Activated naive CD8-positive, alpha-beta T cell (primary cell): ENCODE measurements at regions not wholly inside any gene's neighbourhood (a gene's known extent, or its start where the extent isn't known, plus 50 kb on each side); places are given as distances from the start of the nearest gene placed in this dataset.

Source experiments
- H3K27ac Mint-ChIP-seq: one replicate; pipeline ENCODE4 v1.8.0; 2021; ENCODE audit warnings: mixed read lengths
- H3K27me3 Mint-ChIP-seq: one replicate; pipeline ENCODE4 v1.8.0; 2021; ENCODE audit warnings: mixed read lengths
- H3K36me3 Mint-ChIP-seq: one replicate; pipeline ENCODE4 v1.8.0; 2021; ENCODE audit warnings: mixed read lengths
- H3K4me1 Mint-ChIP-seq: one replicate; pipeline ENCODE4 v1.8.0; 2021; ENCODE audit warnings: low read depth, mixed read lengths
- H3K4me3 Mint-ChIP-seq: one replicate; pipeline ENCODE4 v1.8.0; 2021; ENCODE audit warnings: mild to moderate bottlenecking, mixed read lengths
- H3K9me3 Mint-ChIP-seq: one replicate; pipeline ENCODE4 v1.8.0; 2021; ENCODE audit warnings: low read depth, mixed read lengths

DNA sequence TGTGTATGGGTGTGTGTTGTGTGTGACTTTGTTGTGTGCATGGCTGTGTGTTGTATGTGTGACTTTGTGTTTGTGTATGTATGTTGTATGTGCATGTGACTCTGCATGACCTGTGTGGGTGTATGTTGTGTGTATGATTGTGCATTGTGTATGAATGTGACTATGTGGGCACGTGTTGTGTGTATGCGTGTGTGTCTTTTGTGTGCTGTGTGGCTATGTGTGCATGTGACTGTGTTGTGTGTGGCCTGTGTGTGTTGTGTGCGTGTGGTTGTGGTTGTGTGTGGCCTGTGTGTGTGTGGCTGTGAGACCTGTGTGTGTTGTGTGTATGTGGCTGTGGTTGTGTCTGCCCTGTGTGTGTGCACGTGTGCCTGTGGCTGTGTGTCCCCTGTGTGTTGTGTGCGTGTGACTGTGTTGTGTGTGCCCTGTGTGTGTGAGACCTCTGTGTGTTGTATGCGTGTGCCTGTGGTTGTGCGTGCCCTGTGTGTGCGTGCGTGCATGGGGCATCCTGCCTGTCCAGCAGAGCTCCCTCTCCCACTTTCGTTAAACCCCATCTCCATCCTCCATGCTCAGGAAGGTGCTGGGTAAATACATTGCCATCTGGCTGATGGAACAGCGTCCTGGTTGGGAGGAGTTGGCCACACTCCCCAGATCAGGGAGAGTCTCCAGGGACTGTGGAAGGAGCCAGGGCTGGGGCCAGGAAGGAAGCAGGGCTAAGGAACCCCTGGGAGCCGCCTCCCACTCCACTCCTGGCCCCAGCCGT lies 90.1 kb upstream of the GSE1 start:
- H3K4me1 Mint-ChIP-seq = no peaks in the 10 kb centered on the region
- H3K4me3 Mint-ChIP-seq = no peak overlapping the region
- H3K36me3 Mint-ChIP-seq = no peaks in the 10 kb centered on the region
- H3K27me3 Mint-ChIP-seq = no peaks in the 10 kb centered on the region
- no peaks in the 10 kb centered on the region for H3K9me3 Mint-ChIP-seq
- peak overlapping the region; percentile 35 for H3K27ac Mint-ChIP-seq

DNA sequence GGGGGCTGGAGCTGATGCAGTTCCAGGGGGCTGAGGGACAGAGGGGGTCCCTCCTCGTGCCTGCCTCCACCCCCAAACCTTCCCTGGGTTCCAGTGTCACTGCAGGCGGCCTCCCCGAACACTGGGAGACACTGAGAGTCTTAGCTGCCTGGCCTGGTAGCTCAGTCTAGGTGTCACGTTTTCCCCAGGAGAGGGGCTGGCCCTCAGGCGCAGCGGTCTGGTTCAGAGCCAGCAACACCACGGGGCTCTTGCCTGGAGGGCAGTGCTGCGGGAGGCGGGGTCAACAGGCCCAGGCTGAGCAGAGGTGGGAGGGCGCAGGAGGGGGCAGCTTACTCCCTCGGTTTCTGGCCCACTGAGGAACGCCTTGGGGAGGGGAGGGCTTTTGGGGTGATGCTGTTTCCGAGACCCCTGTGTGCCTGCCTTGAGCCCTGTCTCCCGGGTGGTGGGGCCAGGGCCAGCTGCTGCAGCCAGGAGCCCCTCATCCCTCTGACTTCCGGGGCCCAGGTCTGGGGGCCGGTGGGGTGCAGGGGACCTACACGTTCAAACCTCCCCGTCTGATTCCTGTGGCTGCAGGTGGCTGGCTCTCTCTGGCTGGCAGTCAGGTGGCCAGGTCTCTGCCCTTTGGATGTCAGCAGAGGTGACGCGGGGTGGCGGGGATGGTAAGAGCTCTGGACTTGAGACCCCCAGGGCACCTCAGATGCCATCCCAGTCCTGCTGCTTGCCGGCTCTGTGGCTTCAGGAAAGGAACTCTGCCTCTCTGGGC lies 89.3 kb upstream of the GSE1 start:
- H3K4me1 Mint-ChIP-seq = no peaks in the 10 kb centered on the region
- no peaks in the 10 kb centered on the region for H3K27me3 Mint-ChIP-seq
- H3K4me3 Mint-ChIP-seq = no peak overlapping the region
- no peaks in the 10 kb centered on the region for H3K9me3 Mint-ChIP-seq
- no peaks in the 10 kb centered on the region for H3K36me3 Mint-ChIP-seq
- H3K27ac Mint-ChIP-seq = no peak overlapping the region

DNA sequence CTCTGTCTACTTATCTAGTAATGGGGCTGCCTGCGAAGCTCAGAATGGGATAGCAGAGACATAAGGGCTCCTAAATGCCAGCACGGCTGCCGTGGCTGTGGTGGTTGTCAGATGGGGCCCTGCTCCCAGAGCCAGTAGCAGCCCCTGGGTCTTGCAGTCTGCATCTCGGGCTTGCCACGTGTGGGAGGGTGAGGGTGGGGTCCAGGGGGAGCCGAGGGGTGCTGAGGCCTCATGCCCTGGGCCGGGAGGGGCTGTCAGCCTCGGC lies 88.8 kb upstream of the GSE1 start:
- no peaks in the 10 kb centered on the region for H3K4me1 Mint-ChIP-seq
- no peaks in the 10 kb centered on the region for H3K36me3 Mint-ChIP-seq
- no peak overlapping the region for H3K27ac Mint-ChIP-seq
- no peaks in the 10 kb centered on the region for H3K27me3 Mint-ChIP-seq
- H3K4me3 Mint-ChIP-seq = no peak overlapping the region
- H3K9me3 Mint-ChIP-seq = no peaks in the 10 kb centered on the region

GRCh38 chr16:85524630-85525419 lies 88.3 kb upstream of the GSE1 start:
- H3K4me3 Mint-ChIP-seq = no peak overlapping the region
- H3K36me3 Mint-ChIP-seq = no peaks in the 10 kb centered on the region
- H3K27me3 Mint-ChIP-seq = no peaks in the 10 kb centered on the region
- H3K9me3 Mint-ChIP-seq = no peaks in the 10 kb centered on the region
- no peak overlapping the region for H3K27ac Mint-ChIP-seq
- no peaks in the 10 kb centered on the region for H3K4me1 Mint-ChIP-seq

- H3K4me3 Mint-ChIP-seq = no peak overlapping the region
- no peaks in the 10 kb centered on the region for H3K36me3 Mint-ChIP-seq
- H3K27me3 Mint-ChIP-seq = no peaks in the 10 kb centered on the region
- no peaks in the 10 kb centered on the region for H3K9me3 Mint-ChIP-seq
- H3K27ac Mint-ChIP-seq = no peak overlapping the region
- H3K4me1 Mint-ChIP-seq = no peaks in the 10 kb centered on the region
Measured at GRCh38 chr16:85525420-85526184, 87.5 kb upstream of the GSE1 start.

GRCh38 chr16:85526185-85526974 lies 86.7 kb upstream of the GSE1 start:
- Mint-ChIP-seq H3K9me3 (no peaks in the 10 kb centered on the region), H3K27ac (no peak overlapping the region), H3K4me1 (no peaks in the 10 kb centered on the region), H3K4me3 (no peak overlapping the region), H3K36me3 (no peaks in the 10 kb centered on the region), H3K27me3 (no peaks in the 10 kb centered on the region)

- no peak overlapping the region for H3K27ac Mint-ChIP-seq
- no peaks in the 10 kb centered on the region for H3K36me3 Mint-ChIP-seq
- H3K4me3 Mint-ChIP-seq = no peak overlapping the region
- H3K9me3 Mint-ChIP-seq = no peaks in the 10 kb centered on the region
- H3K4me1 Mint-ChIP-seq = no peaks in the 10 kb centered on the region
- H3K27me3 Mint-ChIP-seq = no peaks in the 10 kb centered on the region
Measured at GRCh38 chr16:85527042-85527766, 85.9 kb upstream of the GSE1 start.

DNA sequence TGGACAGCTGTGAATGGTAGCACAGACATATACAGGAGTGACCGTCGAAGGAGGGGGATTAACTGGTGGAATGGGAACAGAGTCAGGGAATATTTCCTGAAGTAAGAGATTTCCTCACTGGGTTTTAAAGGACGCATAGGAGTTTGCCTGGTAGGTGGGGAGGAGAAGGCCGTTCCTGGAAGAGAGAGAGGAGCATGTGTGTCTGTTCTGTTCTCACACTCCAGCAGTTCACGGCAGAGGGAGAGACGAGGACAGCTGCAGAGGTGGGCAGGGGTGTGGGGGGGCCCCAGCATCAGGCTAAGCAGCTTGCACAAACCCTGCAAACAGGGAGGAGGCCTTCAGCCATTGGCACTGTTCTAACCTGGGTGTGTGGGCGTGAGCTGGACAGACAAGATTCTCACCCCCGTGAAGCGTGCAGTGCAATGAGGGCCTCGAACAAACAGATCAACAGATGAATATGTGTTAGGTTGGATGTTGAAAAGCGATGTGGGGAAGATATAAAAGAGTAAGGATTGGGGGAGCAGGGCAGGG lies 85.3 kb upstream of the GSE1 start:
- Mint-ChIP-seq H3K36me3 (no peaks in the 10 kb centered on the region), H3K9me3 (no peaks in the 10 kb centered on the region), H3K27ac (no peak overlapping the region), H3K4me3 (no peak overlapping the region), H3K4me1 (no peaks in the 10 kb centered on the region), H3K27me3 (no peaks in the 10 kb centered on the region)

GRCh38 chr16:85528528-85529387 lies 84.4 kb upstream of the GSE1 start:
- H3K27ac Mint-ChIP-seq = no peak overlapping the region
- H3K36me3 Mint-ChIP-seq = no peaks in the 10 kb centered on the region
- no peaks in the 10 kb centered on the region for H3K9me3 Mint-ChIP-seq

GRCh38 chr16:85529489-85530369 lies 83.4 kb upstream of the GSE1 start:
- Mint-ChIP-seq H3K27me3 (no peaks in the 10 kb centered on the region), H3K27ac (no peak overlapping the region)

More at GRCh38 chr16:85528528-85529387, 84.4 kb upstream of the GSE1 start:
- H3K4me1 Mint-ChIP-seq = no peaks in the 10 kb centered on the region
- no peaks in the 10 kb centered on the region for H3K27me3 Mint-ChIP-seq
- H3K4me3 Mint-ChIP-seq = no peak overlapping the region

GRCh38 chr16:85530370-85530739 lies 82.8 kb upstream of the GSE1 start:
- Mint-ChIP-seq H3K4me3 (no peak overlapping the region), H3K4me1 (no peaks in the 10 kb centered on the region), H3K9me3 (no peaks in the 10 kb centered on the region), H3K27me3 (no peaks in the 10 kb centered on the region), H3K36me3 (no peaks in the 10 kb centered on the region), H3K27ac (no peak overlapping the region)

More at GRCh38 chr16:85529489-85530369, 83.4 kb upstream of the GSE1 start:
- Mint-ChIP-seq H3K4me3 (no peak overlapping the region), H3K4me1 (no peaks in the 10 kb centered on the region), H3K36me3 (no peaks in the 10 kb centered on the region), H3K9me3 (no peaks in the 10 kb centered on the region)

DNA sequence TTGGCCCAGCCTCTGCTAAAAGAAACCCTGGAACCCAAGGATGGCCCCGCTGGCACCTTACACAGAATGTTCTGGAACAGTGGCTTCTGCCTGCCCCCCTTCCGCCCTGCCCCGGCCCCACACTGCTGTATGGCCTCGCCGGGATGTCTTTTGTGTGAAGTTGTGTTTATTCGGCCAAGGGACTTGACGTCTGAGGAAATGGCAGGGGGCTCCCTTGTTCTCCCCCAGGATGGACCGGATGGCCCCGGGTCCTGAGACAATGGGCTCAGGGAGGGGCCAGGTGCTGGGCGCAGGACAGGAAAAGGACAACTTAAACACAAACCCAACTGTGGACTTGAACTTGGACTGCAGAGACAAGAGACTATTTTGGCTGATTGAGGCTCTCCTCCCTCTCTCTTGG lies 81.6 kb upstream of the GSE1 start:
- no peak overlapping the region for H3K4me3 Mint-ChIP-seq
- no peak overlapping the region for H3K27ac Mint-ChIP-seq
- H3K36me3 Mint-ChIP-seq = no peaks in the 10 kb centered on the region
- no peaks in the 10 kb centered on the region for H3K9me3 Mint-ChIP-seq
- no peaks in the 10 kb centered on the region for H3K4me1 Mint-ChIP-seq
- no peaks in the 10 kb centered on the region for H3K27me3 Mint-ChIP-seq
